ENCODE measurements at regions not wholly inside any gene's neighbourhood (a gene's known extent, or its start where the extent isn't known, plus 50 kb on each side); places are given as distances from the start of the nearest gene placed in this dataset.

DNA sequence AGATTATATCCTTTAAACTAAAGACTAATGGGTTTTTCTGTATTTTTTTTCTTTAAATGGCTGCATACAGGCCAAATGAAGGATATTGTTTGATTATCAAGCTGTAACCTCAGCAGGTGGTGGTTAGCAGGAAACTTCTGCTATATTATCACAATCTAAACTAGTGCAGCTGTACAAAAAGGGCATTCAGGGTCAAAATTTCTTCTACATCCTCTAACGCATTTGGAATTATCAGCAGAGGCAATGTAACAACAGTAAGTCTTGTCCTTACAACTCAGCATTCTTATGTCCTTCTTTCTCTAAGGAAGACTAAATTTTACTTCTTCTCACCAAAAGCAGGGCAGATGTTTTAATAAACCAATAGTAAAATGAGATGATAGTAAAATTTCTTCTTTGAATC lies 135.8 kb upstream of the FN1 start (continued):
- peak; percentile 85 for TF ChIP-seq TCF3 (CRISPR knock-in tag; IDR thresholded peaks at IDR 0.05)
- TF ChIP-seq POLR2AphosphoS5 (IDR thresholded peaks at IDR 0.05; ENCODE audit: control insufficient read depth, insufficient read depth, low read depth, low read length), result peak; percentile 48; the same call in 1 of the 2 replicates
- TF ChIP-seq SOX6 (IDR thresholded peaks at IDR 0.05), result peak; percentile 78
- peak; percentile 75 for TF ChIP-seq NFIC (IDR thresholded peaks at IDR 0.05)
- TF ChIP-seq TBL1XR1 (IDR thresholded peaks at IDR 0.05; ENCODE audit: low read length in 2 of 2), result peak in 1 of 2 experiments; percentile 68; a peak in 2 of 4 replicates
- TF ChIP-seq SUPT5H (IDR thresholded peaks at IDR 0.05), result no peak
- TF ChIP-seq SMARCC2 (IDR thresholded peaks at IDR 0.05; ENCODE audit: low read depth), result 0 out of 2 replicates have a peak, but pooled peaks have one; percentile 32
- TF ChIP-seq ARNT (IDR thresholded peaks at IDR 0.05), result 0 out of 4 replicates have a peak, but pooled peaks of 1 of the 2 experiments have one; percentile 45
- TF ChIP-seq KLF16 (IDR thresholded peaks at IDR 0.05), result peak; percentile 71; the same call in 1 of the 2 replicates
- no peak for TF ChIP-seq ZNF311 (CRISPR knock-in tag; IDR thresholded peaks at IDR 0.05)
- peak; percentile 91 for TF ChIP-seq EP300 (IDR thresholded peaks at IDR 0.05; ENCODE audit: low read length)
- TF ChIP-seq ZNF644 (tag; IDR thresholded peaks at IDR 0.05; ENCODE audit: low read depth), result peak; percentile 70; the same call in 1 of the 2 replicates
- peak; percentile 93 for TF ChIP-seq TEAD4 (IDR thresholded peaks at IDR 0.05; ENCODE audit: low read length)
- TF ChIP-seq TEAD4 (CRISPR knock-in tag; IDR thresholded peaks at IDR 0.05; ENCODE audit: borderline replicate concordance), result no peak
- TF ChIP-seq, protein P1, sequence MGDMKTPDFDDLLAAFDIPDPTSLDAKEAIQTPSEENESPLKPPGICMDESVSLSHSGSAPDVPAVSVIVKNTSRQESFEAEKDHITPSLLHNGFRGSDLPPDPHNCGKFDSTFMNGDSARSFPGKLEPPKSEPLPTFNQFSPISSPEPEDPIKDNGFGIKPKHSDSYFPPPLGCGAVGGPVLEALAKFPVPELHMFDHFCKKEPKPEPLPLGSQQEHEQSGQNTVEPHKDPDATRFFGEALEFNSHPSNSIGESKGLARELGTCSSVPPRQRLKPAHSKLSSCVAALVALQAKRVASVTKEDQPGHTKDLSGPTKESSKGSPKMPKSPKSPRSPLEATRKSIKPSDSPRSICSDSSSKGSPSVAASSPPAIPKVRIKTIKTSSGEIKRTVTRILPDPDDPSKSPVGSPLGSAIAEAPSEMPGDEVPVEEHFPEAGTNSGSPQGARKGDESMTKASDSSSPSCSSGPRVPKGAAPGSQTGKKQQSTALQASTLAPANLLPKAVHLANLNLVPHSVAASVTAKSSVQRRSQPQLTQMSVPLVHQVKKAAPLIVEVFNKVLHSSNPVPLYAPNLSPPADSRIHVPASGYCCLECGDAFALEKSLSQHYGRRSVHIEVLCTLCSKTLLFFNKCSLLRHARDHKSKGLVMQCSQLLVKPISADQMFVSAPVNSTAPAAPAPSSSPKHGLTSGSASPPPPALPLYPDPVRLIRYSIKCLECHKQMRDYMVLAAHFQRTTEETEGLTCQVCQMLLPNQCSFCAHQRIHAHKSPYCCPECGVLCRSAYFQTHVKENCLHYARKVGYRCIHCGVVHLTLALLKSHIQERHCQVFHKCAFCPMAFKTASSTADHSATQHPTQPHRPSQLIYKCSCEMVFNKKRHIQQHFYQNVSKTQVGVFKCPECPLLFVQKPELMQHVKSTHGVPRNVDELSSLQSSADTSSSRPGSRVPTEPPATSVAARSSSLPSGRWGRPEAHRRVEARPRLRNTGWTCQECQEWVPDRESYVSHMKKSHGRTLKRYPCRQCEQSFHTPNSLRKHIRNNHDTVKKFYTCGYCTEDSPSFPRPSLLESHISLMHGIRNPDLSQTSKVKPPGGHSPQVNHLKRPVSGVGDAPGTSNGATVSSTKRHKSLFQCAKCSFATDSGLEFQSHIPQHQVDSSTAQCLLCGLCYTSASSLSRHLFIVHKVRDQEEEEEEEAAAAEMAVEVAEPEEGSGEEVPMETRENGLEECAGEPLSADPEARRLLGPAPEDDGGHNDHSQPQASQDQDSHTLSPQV (IDR thresholded peaks at IDR 0.05), result 0 out of 2 replicates have a peak, but pooled peaks have one; percentile 49
- TF ChIP-seq RNF2 (IDR thresholded peaks at IDR 0.05), result 0 out of 2 replicates have a peak, but pooled peaks have one; percentile 17
- peak; percentile 59 to 85; a peak in 3 of 4 replicates for TF ChIP-seq TRIM24 (IDR thresholded peaks at IDR 0.05)
- TF ChIP-seq, protein P2, sequence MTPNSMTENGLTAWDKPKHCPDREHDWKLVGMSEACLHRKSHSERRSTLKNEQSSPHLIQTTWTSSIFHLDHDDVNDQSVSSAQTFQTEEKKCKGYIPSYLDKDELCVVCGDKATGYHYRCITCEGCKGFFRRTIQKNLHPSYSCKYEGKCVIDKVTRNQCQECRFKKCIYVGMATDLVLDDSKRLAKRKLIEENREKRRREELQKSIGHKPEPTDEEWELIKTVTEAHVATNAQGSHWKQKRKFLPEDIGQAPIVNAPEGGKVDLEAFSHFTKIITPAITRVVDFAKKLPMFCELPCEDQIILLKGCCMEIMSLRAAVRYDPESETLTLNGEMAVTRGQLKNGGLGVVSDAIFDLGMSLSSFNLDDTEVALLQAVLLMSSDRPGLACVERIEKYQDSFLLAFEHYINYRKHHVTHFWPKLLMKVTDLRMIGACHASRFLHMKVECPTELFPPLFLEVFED (CRISPR knock-in tag; conservative IDR thresholded peaks at IDR 0.05), result no peak
- peak in 1 of 2 experiments; percentile 73; a peak in 1 of 4 replicates for TF ChIP-seq HDAC1 (IDR thresholded peaks at IDR 0.05)
- TF ChIP-seq CCNT2 (IDR thresholded peaks at IDR 0.05; ENCODE audit: borderline replicate concordance, extremely low read depth, insufficient read length, low read depth, low read length), result peak; percentile 50
- TF ChIP-seq, protein P3, sequence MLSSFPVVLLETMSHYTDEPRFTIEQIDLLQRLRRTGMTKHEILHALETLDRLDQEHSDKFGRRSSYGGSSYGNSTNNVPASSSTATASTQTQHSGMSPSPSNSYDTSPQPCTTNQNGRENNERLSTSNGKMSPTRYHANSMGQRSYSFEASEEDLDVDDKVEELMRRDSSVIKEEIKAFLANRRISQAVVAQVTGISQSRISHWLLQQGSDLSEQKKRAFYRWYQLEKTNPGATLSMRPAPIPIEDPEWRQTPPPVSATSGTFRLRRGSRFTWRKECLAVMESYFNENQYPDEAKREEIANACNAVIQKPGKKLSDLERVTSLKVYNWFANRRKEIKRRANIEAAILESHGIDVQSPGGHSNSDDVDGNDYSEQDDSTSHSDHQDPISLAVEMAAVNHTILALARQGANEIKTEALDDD (IDR thresholded peaks at IDR 0.05), result peak; percentile 74
- peak; percentile 73 for TF ChIP-seq FOXM1 (IDR thresholded peaks at IDR 0.05; ENCODE audit: low read depth)
- no peak for TF ChIP-seq FOXM1 (CRISPR knock-in tag; IDR thresholded peaks at IDR 0.05; ENCODE audit: low read depth)
- TF ChIP-seq CBX5 (IDR thresholded peaks at IDR 0.05; ENCODE audit: borderline replicate concordance, low read depth), result no peak
